SJSA1 (cell line): ENCODE measurements at regions not wholly inside any gene's neighbourhood (a gene's known extent, or its start where the extent isn't known, plus 50 kb on each side); places are given as distances from the start of the nearest gene placed in this dataset.

Experiments
- DNase-seq, 2 experiments: peaks; one replicate each; pipeline ENCODE4 v3.0.0-alpha.2; 2015 to 2020; ENCODE audit warnings: low spot score in 2 of 2, low read depth in 1 of 2
- H3K27ac ChIP-seq: fragments of 250-450 bp; sonication (Bioruptor Pico); 2 replicates; pipeline ENCODE4 v1.5.1; 2020; ENCODE audit warnings: mild to moderate bottlenecking, moderate library complexity
- H3K27me3 ChIP-seq: fragments of 250-450 bp; sonication (Bioruptor Pico); replicated peaks from 2 replicates; pipeline ENCODE4 v1.5.1; 2020; ENCODE audit warnings: mild to moderate bottlenecking, moderate library complexity
- H3K36me3 ChIP-seq: fragments of 250-450 bp; sonication (Bioruptor Pico); 2 replicates; pipeline ENCODE4 v1.5.1; 2020; ENCODE audit warnings: mild to moderate bottlenecking
- H3K4me1 ChIP-seq: fragments of 250-450 bp; sonication (Bioruptor Pico); replicated peaks from 2 replicates; pipeline ENCODE4 v1.6.1; 2021; ENCODE audit warnings: mild to moderate bottlenecking
- H3K4me3 ChIP-seq: fragments of 250-450 bp; sonication (Bioruptor Pico); 2 replicates; pipeline ENCODE4 v1.5.1; 2020; ENCODE audit warnings: mild to moderate bottlenecking
- H3K9me3 ChIP-seq: fragments of 250-450 bp; sonication (Bioruptor Pico); replicated peaks from 2 replicates; pipeline ENCODE4 v1.5.1; 2020; ENCODE audit warnings: mild to moderate bottlenecking

GRCh38 chr10:33111488-33112051, 153.5 kb upstream of the ITGB1 start:
- no peaks in the 10 kb centered on the region for H3K36me3 ChIP-seq
- no peaks in the 10 kb centered on the region for H3K27me3 ChIP-seq
- peaks cover 18% of the 10 kb centered on the region for H3K4me1 ChIP-seq
- no peak overlapping the region for H3K4me3 ChIP-seq
- no peaks in the 10 kb centered on the region for H3K9me3 ChIP-seq
- no peak for DNase-seq
- H3K27ac ChIP-seq, result no peak overlapping the region

- Histone ChIP-seq H3K4me3 (no peak overlapping the region), H3K27ac (no peak overlapping the region), H3K27me3 (no peaks in the 10 kb centered on the region), H3K9me3 (no peaks in the 10 kb centered on the region), H3K4me1 (peaks cover 6% of the 10 kb centered on the region), H3K36me3 (no peaks in the 10 kb centered on the region)
- no peak for DNase-seq
Observed at GRCh38 chr10:33109788-33110469, 151.9 kb upstream of the ITGB1 start.

GRCh38 chr10:33109384-33109783, 151.4 kb upstream of the ITGB1 start:
- Histone ChIP-seq H3K9me3 (no peaks in the 10 kb centered on the region), H3K4me3 (no peak overlapping the region), H3K36me3 (no peaks in the 10 kb centered on the region), H3K27me3 (no peaks in the 10 kb centered on the region), H3K4me1 (peaks cover under 1% of the 10 kb centered on the region), H3K27ac (no peak overlapping the region)
- DNase-seq, result no peak

GRCh38 chr10:33107953-33108352, 149.9 kb upstream of the ITGB1 start:
- Histone ChIP-seq H3K4me1 (no peaks in the 10 kb centered on the region), H3K9me3 (no peaks in the 10 kb centered on the region), H3K27ac (no peak overlapping the region), H3K4me3 (no peak overlapping the region), H3K27me3 (no peaks in the 10 kb centered on the region), H3K36me3 (no peaks in the 10 kb centered on the region)
- no peak for DNase-seq

GRCh38 chr10:33106767-33107166, 148.7 kb upstream of the ITGB1 start:
- Histone ChIP-seq H3K27ac (no peak overlapping the region), H3K36me3 (no peaks in the 10 kb centered on the region), H3K4me1 (no peaks in the 10 kb centered on the region), H3K9me3 (no peaks in the 10 kb centered on the region), H3K4me3 (no peak overlapping the region), H3K27me3 (no peaks in the 10 kb centered on the region)
- no peak for DNase-seq

- Histone ChIP-seq H3K36me3 (no peaks in the 10 kb centered on the region), H3K9me3 (no peaks in the 10 kb centered on the region), H3K27ac (no peak overlapping the region), H3K27me3 (no peaks in the 10 kb centered on the region), H3K4me1 (no peaks in the 10 kb centered on the region; the same call in 1 of the 2 replicates), H3K4me3 (no peak overlapping the region)
- no peak for DNase-seq
Observed at GRCh38 chr10:33103863-33104379, 145.9 kb upstream of the ITGB1 start.

GRCh38 chr10:33102071-33102470, 144.0 kb upstream of the ITGB1 start:
- no peaks in the 10 kb centered on the region for H3K36me3 ChIP-seq
- no peaks in the 10 kb centered on the region for H3K9me3 ChIP-seq

GRCh38 chr10:33101392-33101787, 143.4 kb upstream of the ITGB1 start:
- DNase-seq, result no peak
- Histone ChIP-seq H3K36me3 (no peaks in the 10 kb centered on the region), H3K27ac (no peak overlapping the region), H3K4me1 (no peaks in the 10 kb centered on the region; the same call in 1 of the 2 replicates), H3K27me3 (no peaks in the 10 kb centered on the region), H3K4me3 (no peak overlapping the region), H3K9me3 (no peaks in the 10 kb centered on the region)

More at GRCh38 chr10:33102071-33102470, 144.0 kb upstream of the ITGB1 start:
- no peak overlapping the region for H3K4me3 ChIP-seq
- no peak overlapping the region for H3K27ac ChIP-seq
- no peaks in the 10 kb centered on the region for H3K27me3 ChIP-seq
- DNase-seq, result no peak
- H3K4me1 ChIP-seq, result no peaks in the 10 kb centered on the region; the same call in 1 of the 2 replicates

- Histone ChIP-seq H3K4me3 (no peak overlapping the region), H3K4me1 (no peaks in the 10 kb centered on the region; the same call in 1 of the 2 replicates), H3K9me3 (no peaks in the 10 kb centered on the region), H3K36me3 (no peaks in the 10 kb centered on the region), H3K27ac (no peak overlapping the region), H3K27me3 (no peaks in the 10 kb centered on the region)
- no peak for DNase-seq
Observed at GRCh38 chr10:33100781-33101391, 142.9 kb upstream of the ITGB1 start.

- DNase-seq, result no peak
- H3K4me1 ChIP-seq, result no peaks in the 10 kb centered on the region; the same call in 1 of the 2 replicates
- H3K9me3 ChIP-seq, result peaks cover 1% of the 10 kb centered on the region; the same call in 1 of the 2 replicates
- H3K27ac ChIP-seq, result no peak overlapping the region
- H3K36me3 ChIP-seq, result no peaks in the 10 kb centered on the region
- H3K4me3 ChIP-seq, result no peak overlapping the region
- no peaks in the 10 kb centered on the region for H3K27me3 ChIP-seq
Observed at GRCh38 chr10:33099748-33100147, 141.7 kb upstream of the ITGB1 start.

- DNase-seq, result no peak
- Histone ChIP-seq H3K4me1 (no peaks in the 10 kb centered on the region; the same call in 1 of the 2 replicates), H3K4me3 (no peak overlapping the region), H3K36me3 (no peaks in the 10 kb centered on the region), H3K9me3 (peaks cover 5% of the 10 kb centered on the region; the same call in 1 of the 2 replicates), H3K27ac (no peak overlapping the region), H3K27me3 (no peaks in the 10 kb centered on the region)
Observed at GRCh38 chr10:33098951-33099663, 141.1 kb upstream of the ITGB1 start.

- Histone ChIP-seq H3K4me1 (no peaks in the 10 kb centered on the region; the same call in 1 of the 2 replicates), H3K4me3 (no peak overlapping the region), H3K9me3 (peaks cover 5% of the 10 kb centered on the region; the same call in 1 of the 2 replicates), H3K27me3 (no peaks in the 10 kb centered on the region), H3K36me3 (no peaks in the 10 kb centered on the region), H3K27ac (no peak overlapping the region)
- DNase-seq, result no peak
Observed at GRCh38 chr10:33095867-33096815, 138.1 kb upstream of the ITGB1 start.
